Gastroesophageal sphincter (tissue), 3 donors: ENCODE measurements at regions not wholly inside any gene's neighbourhood (a gene's known extent, or its start where the extent isn't known, plus 50 kb on each side); places are given as distances from the start of the nearest gene placed in this dataset.

Experiments
- CTCF ChIP-seq, 4 experiments: fragments of 200-600 bp in 2 of 4; fragments of 450-650 bp in 2 of 4; sonication (generic) in 1 of 4; IDR thresholded peaks; one replicate each; pipeline ENCODE4 v1.5.1; 2017 to 2019; ENCODE audit warnings: antibody characterized with exemption in 4 of 4, mild to moderate bottlenecking in 2 of 4, moderate library complexity in 2 of 4
- EP300 ChIP-seq: sonication (generic); formaldehyde crosslinking; IDR thresholded peaks from one replicate; pipeline ENCODE4 v1.6.1; 2017; ENCODE audit warnings: antibody characterized with exemption, mild to moderate bottlenecking
- POLR2AphosphoS5 ChIP-seq: sonication (generic); formaldehyde crosslinking; IDR thresholded peaks from one replicate; pipeline ENCODE4 v1.6.1; 2017; ENCODE audit warnings: antibody characterized with exemption

GRCh38 chr21:34302521-34302920 is 61.3 kb upstream of the KCNE2 start:
- TF ChIP-seq CTCF (IDR thresholded peaks at IDR 0.05): no peak
- TF ChIP-seq EP300: no peak
- no peak for TF ChIP-seq POLR2AphosphoS5
